ENCODE measurements at regions not wholly inside any gene's neighbourhood (a gene's known extent, or its start where the extent isn't known, plus 50 kb on each side); places are given as distances from the start of the nearest gene placed in this dataset.

DNA sequence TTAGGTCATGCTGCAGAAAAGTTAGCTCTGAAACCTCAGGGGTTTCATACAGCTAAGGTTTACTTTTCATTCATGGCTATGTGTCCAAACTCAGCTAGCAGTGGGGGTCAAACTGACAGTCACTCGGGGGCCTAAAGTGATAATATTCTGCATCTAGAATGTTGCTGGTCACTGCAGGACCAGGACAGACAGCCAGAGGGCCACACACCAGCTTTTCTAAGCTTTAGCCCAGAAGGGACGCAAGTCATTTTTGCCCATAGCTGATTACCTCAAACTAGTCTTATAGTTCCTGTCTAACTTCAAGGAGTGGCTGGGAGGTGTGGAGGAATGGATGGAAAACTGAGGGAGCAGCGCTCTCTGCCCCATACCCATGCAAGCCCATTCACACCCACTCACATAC is 163.0 kb upstream of the NLRP1 start:
- TF ChIP-seq, protein P1, sequence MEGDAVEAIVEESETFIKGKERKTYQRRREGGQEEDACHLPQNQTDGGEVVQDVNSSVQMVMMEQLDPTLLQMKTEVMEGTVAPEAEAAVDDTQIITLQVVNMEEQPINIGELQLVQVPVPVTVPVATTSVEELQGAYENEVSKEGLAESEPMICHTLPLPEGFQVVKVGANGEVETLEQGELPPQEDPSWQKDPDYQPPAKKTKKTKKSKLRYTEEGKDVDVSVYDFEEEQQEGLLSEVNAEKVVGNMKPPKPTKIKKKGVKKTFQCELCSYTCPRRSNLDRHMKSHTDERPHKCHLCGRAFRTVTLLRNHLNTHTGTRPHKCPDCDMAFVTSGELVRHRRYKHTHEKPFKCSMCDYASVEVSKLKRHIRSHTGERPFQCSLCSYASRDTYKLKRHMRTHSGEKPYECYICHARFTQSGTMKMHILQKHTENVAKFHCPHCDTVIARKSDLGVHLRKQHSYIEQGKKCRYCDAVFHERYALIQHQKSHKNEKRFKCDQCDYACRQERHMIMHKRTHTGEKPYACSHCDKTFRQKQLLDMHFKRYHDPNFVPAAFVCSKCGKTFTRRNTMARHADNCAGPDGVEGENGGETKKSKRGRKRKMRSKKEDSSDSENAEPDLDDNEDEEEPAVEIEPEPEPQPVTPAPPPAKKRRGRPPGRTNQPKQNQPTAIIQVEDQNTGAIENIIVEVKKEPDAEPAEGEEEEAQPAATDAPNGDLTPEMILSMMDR (conservative IDR thresholded peaks at IDR 0.05; ENCODE audit: low read depth, low read length): no peak
- TF ChIP-seq POLR2A (IDR thresholded peaks at IDR 0.05; ENCODE audit: low read depth, low read length): no peak
